GM13976 (cell line): ENCODE measurements at regions not wholly inside any gene's neighbourhood (a gene's known extent, or its start where the extent isn't known, plus 50 kb on each side); places are given as distances from the start of the nearest gene placed in this dataset.

Source experiments
- DNase-seq: peaks from one replicate; pipeline ENCODE4 v3.0.0; 2012; ENCODE audit warnings: low spot score
- in situ Hi-C: fragments of 300-500 bp; cut with MboI; formaldehyde crosslinking; loops from one replicate; pipeline ENCODE4 v1.12.0; 2022; ENCODE audit warnings: low sequenced_read_pairs, mixed read lengths, inconsistent platforms; ENCODE audit not compliant: unreplicated experiment
- TF ChIP-seq, protein P1 (sequence below): IDR thresholded peaks from 2 replicates; pipeline ENCODE4 v1.5.1; 2012; ENCODE audit warnings: borderline replicate concordance, mild to moderate bottlenecking; ENCODE audit not compliant: insufficient read depth; ENCODE audit errors: extremely low read depth, missing control alignments, control extremely low read depth

DNA sequence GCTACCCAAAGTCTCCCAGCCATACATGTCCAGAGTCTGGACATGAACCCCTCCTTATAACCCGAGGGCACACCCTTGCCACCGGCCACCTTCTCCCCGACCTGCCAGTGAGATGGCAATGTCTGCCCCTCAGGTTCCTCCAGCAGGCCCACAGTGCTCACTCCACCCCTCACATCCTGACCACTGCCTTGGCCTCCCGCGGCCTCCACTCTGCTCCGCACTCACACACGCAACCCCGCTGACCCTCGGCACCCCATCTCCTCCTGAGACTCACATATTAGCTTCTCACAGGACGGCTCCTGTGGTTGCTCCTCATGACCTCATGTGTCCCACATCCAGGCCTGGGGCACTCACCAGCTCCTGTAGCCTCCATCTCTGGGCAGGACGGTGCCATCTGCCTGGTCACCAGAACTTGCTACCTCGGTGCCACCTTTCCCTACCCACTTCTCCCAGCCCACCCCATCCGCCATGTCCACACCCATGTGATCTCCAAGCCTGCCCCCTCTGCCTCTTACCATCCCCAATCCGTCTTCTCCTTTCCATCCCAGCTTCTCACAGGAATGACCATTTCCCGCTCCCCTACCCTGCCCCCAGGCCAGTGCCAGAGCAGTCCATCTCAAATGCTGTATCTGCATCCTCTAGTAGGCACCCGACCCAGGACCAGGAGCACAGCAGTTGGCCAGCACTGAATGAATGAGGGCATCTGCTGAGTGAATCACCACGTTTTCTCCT is 198.6 kb upstream of the DIO3 start:
- DNase-seq, result no peak
- TF ChIP-seq, protein P1, sequence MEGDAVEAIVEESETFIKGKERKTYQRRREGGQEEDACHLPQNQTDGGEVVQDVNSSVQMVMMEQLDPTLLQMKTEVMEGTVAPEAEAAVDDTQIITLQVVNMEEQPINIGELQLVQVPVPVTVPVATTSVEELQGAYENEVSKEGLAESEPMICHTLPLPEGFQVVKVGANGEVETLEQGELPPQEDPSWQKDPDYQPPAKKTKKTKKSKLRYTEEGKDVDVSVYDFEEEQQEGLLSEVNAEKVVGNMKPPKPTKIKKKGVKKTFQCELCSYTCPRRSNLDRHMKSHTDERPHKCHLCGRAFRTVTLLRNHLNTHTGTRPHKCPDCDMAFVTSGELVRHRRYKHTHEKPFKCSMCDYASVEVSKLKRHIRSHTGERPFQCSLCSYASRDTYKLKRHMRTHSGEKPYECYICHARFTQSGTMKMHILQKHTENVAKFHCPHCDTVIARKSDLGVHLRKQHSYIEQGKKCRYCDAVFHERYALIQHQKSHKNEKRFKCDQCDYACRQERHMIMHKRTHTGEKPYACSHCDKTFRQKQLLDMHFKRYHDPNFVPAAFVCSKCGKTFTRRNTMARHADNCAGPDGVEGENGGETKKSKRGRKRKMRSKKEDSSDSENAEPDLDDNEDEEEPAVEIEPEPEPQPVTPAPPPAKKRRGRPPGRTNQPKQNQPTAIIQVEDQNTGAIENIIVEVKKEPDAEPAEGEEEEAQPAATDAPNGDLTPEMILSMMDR, result no peak
- in situ Hi-C loops, result no loop called here

DNA sequence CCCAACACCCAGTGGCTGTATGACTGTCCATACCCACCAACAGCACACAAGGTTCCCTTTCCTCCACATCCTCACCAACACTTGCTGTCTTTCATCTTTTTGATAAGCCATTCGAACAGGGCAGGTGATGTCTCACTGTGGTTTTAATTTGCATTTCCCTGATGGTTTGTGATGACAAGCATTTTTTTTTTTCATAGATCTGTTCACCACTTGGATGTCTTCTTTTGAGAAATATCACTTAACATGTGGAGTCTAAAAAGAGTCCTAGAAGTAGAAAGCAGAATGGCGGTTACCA is 198.1 kb upstream of the DIO3 start:
- in situ Hi-C loops, result no loop called here
- TF ChIP-seq, protein P1, result no peak
- DNase-seq, result no peak

DNA sequence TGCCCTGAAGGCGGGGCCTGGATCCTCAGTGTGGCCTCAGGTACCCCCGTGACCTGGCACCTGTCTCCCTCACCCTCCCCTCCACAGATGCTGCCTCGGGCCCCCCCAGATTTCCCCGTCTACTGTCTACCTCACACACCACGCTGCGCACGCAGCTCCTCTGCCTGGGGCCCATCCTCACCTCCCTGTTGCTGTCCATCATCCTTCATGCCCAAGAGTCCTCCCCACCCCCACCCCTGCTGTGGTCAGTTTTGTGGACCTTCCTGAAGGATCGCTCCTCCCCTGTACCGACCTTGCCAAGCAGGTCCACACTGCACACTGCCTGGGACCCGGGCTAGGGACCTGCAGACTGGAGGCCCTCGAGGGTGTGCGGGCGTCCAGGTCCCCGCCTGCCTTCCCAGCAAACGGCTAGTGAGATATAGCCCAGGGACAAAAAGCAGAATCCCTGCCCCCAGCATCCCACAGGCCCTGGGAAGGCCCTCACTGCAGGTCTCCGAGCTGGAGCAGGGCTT is 197.4 kb upstream of the DIO3 start:
- in situ Hi-C loops, result no loop called here
- TF ChIP-seq, protein P1, result no peak
- no peak for DNase-seq

DNA sequence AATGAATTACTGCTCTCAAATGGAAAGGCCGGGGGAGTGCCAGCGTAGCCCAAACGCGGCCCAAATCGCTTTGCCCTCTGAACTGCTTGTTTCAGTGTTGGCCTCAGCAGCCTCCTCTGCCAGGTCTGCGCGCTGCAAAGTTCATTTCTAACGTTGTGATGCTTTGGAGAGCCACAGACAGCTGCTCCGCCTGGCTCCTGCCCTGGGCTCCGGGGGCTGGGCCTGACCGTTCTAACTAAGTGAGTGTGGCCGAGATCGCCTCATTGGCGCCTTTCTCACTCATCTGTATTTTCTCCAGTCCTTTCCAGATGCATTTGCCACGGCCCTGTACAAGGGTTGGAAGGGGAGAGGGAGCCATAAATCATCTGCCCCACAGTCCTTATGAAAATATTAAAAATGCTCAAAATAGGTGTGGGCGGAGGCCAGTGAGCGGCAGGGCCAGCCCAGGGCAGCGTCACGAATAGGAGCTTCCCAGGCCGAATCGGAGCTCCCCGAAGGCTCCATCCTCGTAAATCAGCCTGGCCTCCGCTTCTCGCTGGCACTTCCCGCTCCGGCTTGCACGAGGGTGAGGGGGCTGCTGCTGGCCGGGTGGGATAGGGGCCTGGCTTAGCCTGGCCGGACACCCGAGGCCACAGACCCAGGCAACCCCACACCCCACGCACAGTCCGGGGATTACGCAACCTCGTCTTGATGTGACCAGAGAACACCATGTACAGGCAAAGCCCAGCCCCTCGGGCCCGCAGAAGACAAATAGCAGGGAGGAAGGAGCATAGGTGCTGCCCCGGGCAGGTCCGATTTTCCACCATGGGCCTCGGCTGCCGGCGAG is 196.6 kb upstream of the DIO3 start:
- in situ Hi-C loops, result no loop called here
- DNase-seq, result peak; percentile 21
- TF ChIP-seq, protein P1, result no peak

DNA sequence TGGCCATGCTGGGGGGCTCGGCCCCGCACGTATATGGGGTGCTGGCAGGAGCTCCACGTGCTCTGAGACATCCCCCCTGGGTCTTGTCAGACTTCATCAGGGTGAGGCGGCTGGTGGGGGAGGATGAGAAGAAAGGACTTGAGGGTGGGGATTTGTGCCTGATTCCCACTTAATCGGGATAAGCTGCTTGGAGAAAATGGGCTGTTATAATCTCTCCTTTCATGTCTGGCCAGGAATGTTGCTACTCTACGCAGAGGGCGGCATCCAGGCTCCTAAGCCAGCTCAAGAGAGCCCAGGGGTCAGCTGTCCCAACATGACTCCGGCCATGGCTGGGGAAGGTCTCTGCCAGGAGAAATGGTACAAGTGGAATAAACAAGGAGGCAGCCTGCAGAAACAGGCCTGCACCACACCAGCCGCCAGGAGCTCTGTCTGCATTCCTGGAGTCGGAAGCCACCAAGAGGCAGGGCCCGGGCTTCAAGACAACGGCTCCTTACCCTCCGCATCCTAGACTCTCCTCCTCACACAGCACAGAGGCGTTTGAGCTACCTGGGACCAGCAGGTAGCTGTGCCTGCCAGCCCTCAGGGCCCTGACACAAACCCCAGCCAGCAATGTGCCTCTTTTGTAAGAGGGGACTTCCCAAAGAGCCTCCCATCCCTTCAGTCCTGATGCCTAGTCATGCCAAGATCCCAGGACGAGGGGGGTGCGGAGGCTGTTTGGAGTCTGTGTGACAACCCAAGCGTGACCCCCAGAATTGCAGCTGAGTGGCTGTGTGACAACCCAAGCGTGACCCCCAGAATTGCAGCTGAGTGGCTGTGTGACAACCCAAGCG is 195.8 kb upstream of the DIO3 start:
- TF ChIP-seq, protein P1, result no peak
- in situ Hi-C loops, result no loop called here
- peak; percentile 33 for DNase-seq
